SK-N-MC (cell line): ENCODE measurements at regions not wholly inside any gene's neighbourhood (a gene's known extent, or its start where the extent isn't known, plus 50 kb on each side); places are given as distances from the start of the nearest gene placed in this dataset.

ENCODE experiments used
- FOXP2 ChIP-seq: optimal IDR thresholded peaks from 2 replicates; pipeline ENCODE3; 2011; ENCODE audit warnings: mild to moderate bottlenecking, moderate library complexity; ENCODE audit not compliant: insufficient read depth; ENCODE audit errors: extremely low read length, control extremely low read depth
- POLR2AphosphoS5 ChIP-seq: IDR thresholded peaks from 2 replicates; pipeline ENCODE4 v1.6.1; 2012; ENCODE audit warnings: mild to moderate bottlenecking, low read depth, low read length, borderline replicate concordance

DNA sequence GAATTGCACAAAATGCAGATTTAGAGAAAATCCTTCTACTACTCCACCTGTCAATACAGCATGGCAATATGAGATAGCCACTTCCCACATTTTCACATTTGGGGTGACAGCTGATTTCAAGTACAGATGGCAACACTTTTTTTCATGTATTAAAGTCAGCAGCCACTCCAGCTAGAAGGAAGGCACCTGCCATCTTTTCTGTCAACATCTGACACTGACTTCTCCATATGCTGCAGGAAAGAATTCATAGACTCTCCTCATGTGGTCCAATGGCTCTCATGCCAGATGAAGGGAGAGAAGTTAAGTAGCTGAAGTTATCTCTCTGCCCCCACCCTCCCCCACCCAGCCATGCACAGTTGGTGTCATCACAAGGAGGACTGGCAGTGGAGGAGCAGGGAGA lies 912.0 kb downstream of the SORCS1 start:
- TF ChIP-seq FOXP2 (no peak), POLR2AphosphoS5 (no peak)
